ENCODE measurements at regions not wholly inside any gene's neighbourhood (a gene's known extent, or its start where the extent isn't known, plus 50 kb on each side); places are given as distances from the start of the nearest gene placed in this dataset.

GRCh38 chr1:219333626-219334025, 159.9 kb downstream of the LYPLAL1 start:
- TF ChIP-seq POLR2A (IDR thresholded peaks at IDR 0.05) (no peak), CTCF (IDR thresholded peaks at IDR 0.05) (no peak)

Measured in heart left ventricle (tissue), 13 donors.